H9 (cell line): ENCODE measurements at regions not wholly inside any gene's neighbourhood (a gene's known extent, or its start where the extent isn't known, plus 50 kb on each side); places are given as distances from the start of the nearest gene placed in this dataset.

Source experiments
- DNase-seq: peaks from one replicate; pipeline ENCODE4 v3.0.0-alpha.2; 2017
- H2AFZ ChIP-seq: one replicate; pipeline ENCODE4 v1.6.1; 2013; ENCODE audit warnings: mild to moderate bottlenecking, low read length, control low read depth, moderate library complexity
- H2AK5ac ChIP-seq: 2 replicates; pipeline ENCODE4 v1.6.1; 2013; ENCODE audit warnings: low read length, control low read depth, mixed read lengths; ENCODE audit not compliant: insufficient read length
- H2BK120ac ChIP-seq: one replicate; pipeline ENCODE4 v1.6.1; 2013; ENCODE audit warnings: low read depth, mild to moderate bottlenecking, low read length, control low read depth, inconsistent platforms; ENCODE audit not compliant: poor library complexity, severe bottlenecking
- H2BK12ac ChIP-seq: 2 replicates; pipeline ENCODE4 v1.6.1; 2013; ENCODE audit warnings: low read length, control low read depth, mixed read lengths, low read depth; ENCODE audit not compliant: insufficient read length
- H2BK15ac ChIP-seq: 2 replicates; pipeline ENCODE4 v1.6.1; 2013; ENCODE audit warnings: low read depth, low read length, control low read depth
- H2BK20ac ChIP-seq: one replicate; pipeline ENCODE4 v1.6.1; 2013; ENCODE audit warnings: low read depth, mild to moderate bottlenecking, low read length, control low read depth, inconsistent platforms; ENCODE audit not compliant: poor library complexity, severe bottlenecking
- H2BK5ac ChIP-seq: 2 replicates; pipeline ENCODE4 v1.6.1; 2013; ENCODE audit warnings: low read length, control low read depth, mixed read lengths; ENCODE audit not compliant: insufficient read length
- H3K14ac ChIP-seq: 2 replicates; pipeline ENCODE4 v1.6.1; 2013; ENCODE audit warnings: low read length, control low read depth; ENCODE audit not compliant: insufficient read depth
- H3K18ac ChIP-seq: 2 replicates; pipeline ENCODE4 v1.6.1; 2013; ENCODE audit warnings: low read depth, mild to moderate bottlenecking, mixed read lengths, low read length, control low read depth; ENCODE audit not compliant: insufficient read length
- H3K23ac ChIP-seq: 2 replicates; pipeline ENCODE4 v1.6.1; 2013; ENCODE audit warnings: low read length, control low read depth, mixed read lengths, low read depth; ENCODE audit not compliant: insufficient read length
- H3K23me2 ChIP-seq: 2 replicates; pipeline ENCODE4 v1.6.1; 2013; ENCODE audit warnings: low read depth, mild to moderate bottlenecking, mixed read lengths, low read length, control low read depth; ENCODE audit not compliant: insufficient read length, poor library complexity, severe bottlenecking
- H3K27ac ChIP-seq: 2 replicates; pipeline ENCODE4 v1.5.1; 2013; ENCODE audit warnings: low read length, control low read depth, mixed read lengths, low read depth; ENCODE audit not compliant: insufficient read length
- H3K27me3 ChIP-seq: 2 replicates; pipeline ENCODE4 v1.6.1; 2013; ENCODE audit warnings: low read length, control low read depth, inconsistent platforms; ENCODE audit not compliant: insufficient read depth
- H3K4ac ChIP-seq: 2 replicates; pipeline ENCODE4 v1.6.1; 2013; ENCODE audit warnings: low read depth, mild to moderate bottlenecking, control low read depth, inconsistent platforms, low read length, moderate library complexity
- H3K4me1 ChIP-seq: 2 replicates; pipeline ENCODE4 v1.6.1; 2013; ENCODE audit warnings: low read length, control low read depth, inconsistent platforms; ENCODE audit not compliant: insufficient read depth
- H3K4me2 ChIP-seq: 2 replicates; pipeline ENCODE4 v1.6.1; 2013; ENCODE audit warnings: low read length, control low read depth, mixed read lengths; ENCODE audit not compliant: insufficient read length, insufficient read depth
- H3K56ac ChIP-seq: 2 replicates; pipeline ENCODE4 v1.6.1; 2013; ENCODE audit warnings: low read depth, mild to moderate bottlenecking, mixed read lengths, low read length, control low read depth; ENCODE audit not compliant: insufficient read length
- H3K79me1 ChIP-seq: 2 replicates; pipeline ENCODE4 v1.6.1; 2013; ENCODE audit warnings: low read depth, mild to moderate bottlenecking, moderate library complexity, low read length, control low read depth, inconsistent platforms; ENCODE audit not compliant: insufficient read depth, poor library complexity, severe bottlenecking
- H3K79me2 ChIP-seq: 2 replicates; pipeline ENCODE4 v1.6.1; 2013; ENCODE audit warnings: low read length, control low read depth, inconsistent platforms; ENCODE audit not compliant: insufficient read depth
- H3K9ac ChIP-seq: 2 replicates; pipeline ENCODE4 v1.6.1; 2013; ENCODE audit warnings: low read length, control low read depth, mixed read lengths; ENCODE audit not compliant: insufficient read length; ENCODE audit errors: extremely low read depth
- H3K9me3 ChIP-seq: one replicate; pipeline ENCODE4 v1.6.1; 2013; ENCODE audit warnings: low read depth, low read length, inconsistent platforms; ENCODE audit not compliant: control insufficient read depth
- H3T11ph ChIP-seq: one replicate; pipeline ENCODE4 v1.6.1; 2013; ENCODE audit warnings: mild to moderate bottlenecking, low read length, control low read depth, inconsistent platforms
- H4K20me1 ChIP-seq: one replicate; pipeline ENCODE4 v1.6.1; 2013; ENCODE audit not compliant: control insufficient read depth, insufficient read length, insufficient read depth
- H4K5ac ChIP-seq: 2 replicates; pipeline ENCODE4 v1.6.1; 2013; ENCODE audit warnings: low read depth, mild to moderate bottlenecking, mixed read lengths, low read length, control low read depth; ENCODE audit not compliant: insufficient read length
- H4K8ac ChIP-seq: replicated peaks from 2 replicates; pipeline ENCODE4 v1.6.1; 2013; ENCODE audit warnings: low read length, control low read depth, mixed read lengths, low read depth; ENCODE audit not compliant: insufficient read length
- H4K91ac ChIP-seq: 2 replicates; pipeline ENCODE4 v1.6.1; 2013; ENCODE audit warnings: low read depth, mild to moderate bottlenecking, moderate library complexity, mixed read lengths, low read length, control low read depth; ENCODE audit not compliant: insufficient read length
- H3K27ac Mint-ChIP-seq, 3 experiments: 2 replicates in 2 of 3; 3 replicates in 1 of 3; pipeline ENCODE4 v1.8.0; 2020 to 2021; ENCODE audit warnings: mixed read lengths in 3 of 3, mild to moderate bottlenecking in 1 of 3, moderate library complexity in 1 of 3
- H3K27me3 Mint-ChIP-seq: 2 replicates; pipeline ENCODE4 v1.8.0; 2021; ENCODE audit warnings: low read depth, mild to moderate bottlenecking, moderate library complexity, mixed read lengths
- H3K36me3 Mint-ChIP-seq, 3 experiments: 2 replicates in 2 of 3; 3 replicates in 1 of 3; pipeline ENCODE4 v1.8.0; 2020 to 2021; ENCODE audit warnings: low read depth in 3 of 3, mixed read lengths in 3 of 3; ENCODE audit not compliant: insufficient read depth in 1 of 3
- H3K4me1 Mint-ChIP-seq, 2 experiments: 2 replicates each; pipeline ENCODE4 v1.8.0; 2020; ENCODE audit warnings: mixed read lengths in 2 of 2
- H3K4me3 Mint-ChIP-seq, 2 experiments: 2 replicates in 1 of 2; 3 replicates in 1 of 2; pipeline ENCODE4 v1.8.0; 2020 to 2021; ENCODE audit warnings: mild to moderate bottlenecking in 2 of 2, mixed read lengths in 2 of 2, moderate library complexity in 1 of 2
- H3K9me3 Mint-ChIP-seq, 2 experiments: 2 replicates in 1 of 2; 3 replicates in 1 of 2; pipeline ENCODE4 v1.8.0; 2020; ENCODE audit warnings: mild to moderate bottlenecking in 2 of 2, mixed read lengths in 2 of 2, moderate library complexity in 1 of 2
- CTCF ChIP-seq: fragments of 200-600 bp; sonication (generic); conservative IDR thresholded peaks from 3 replicates; pipeline ENCODE4 v1.8.0; 2021; ENCODE audit warnings: antibody characterized with exemption, mild to moderate bottlenecking
- WGBS: extraction: QIAGEN DNeasy Blood & Tissue Kit; methylation state at CpG from one replicate; pipeline ENCODE4 v1.1.7; 2013; ENCODE audit warnings: missing lambda C conversion rate, low lambda C conversion rate, mixed read lengths; ENCODE audit not compliant: insufficient read length; ENCODE audit errors: extremely low coverage; 5-methylcytosine and 5-hydroxymethylcytosine counted together

- DNase-seq, result no peak
- Mint-ChIP-seq H3K36me3 (no peaks in the 10 kb centered on the region), H3K9me3 (no peaks in the 10 kb centered on the region), H3K27me3 (no peaks in the 10 kb centered on the region), H3K4me1 (peaks cover 5 to 9% of the 10 kb centered on the region in 2 experiments), H3K4me3 (no peak overlapping the region), H3K27ac (no peak overlapping the region)
- no peaks in the 10 kb centered on the region for H4K20me1 ChIP-seq
- no peak overlapping the region for H3K4ac ChIP-seq
- no peaks in the 10 kb centered on the region for H3K27me3 ChIP-seq
- H3T11ph ChIP-seq, result no peak overlapping the region
- H2BK12ac ChIP-seq, result no peak overlapping the region
- H3K9me3 ChIP-seq, result no peaks in the 10 kb centered on the region
- no peak overlapping the region for H2AK5ac ChIP-seq
- no peak overlapping the region for H4K5ac ChIP-seq
- H3K79me1 ChIP-seq, result no peaks in the 10 kb centered on the region
- no peak overlapping the region for H2AFZ ChIP-seq
- no CpG with 5 or more reads among the region's 2 CpGs for WGBS
- no peak overlapping the region for H2BK5ac ChIP-seq
- no peak overlapping the region for H3K4me2 ChIP-seq
- H3K14ac ChIP-seq, result no peak overlapping the region
- H3K79me2 ChIP-seq, result no peaks in the 10 kb centered on the region
- no peak overlapping the region for H2BK120ac ChIP-seq
- no peak overlapping the region for H4K91ac ChIP-seq
- no peak overlapping the region for H3K56ac ChIP-seq
- H4K8ac ChIP-seq, result no peak overlapping the region
- H2BK20ac ChIP-seq, result no peak overlapping the region
- no peak overlapping the region for H3K27ac ChIP-seq
- no peak overlapping the region for H3K23ac ChIP-seq
- TF ChIP-seq CTCF, result no peak
- no peak overlapping the region for H3K9ac ChIP-seq
- H3K18ac ChIP-seq, result no peak overlapping the region
- H3K23me2 ChIP-seq, result no peaks in the 10 kb centered on the region
- H3K4me1 ChIP-seq, result no peaks in the 10 kb centered on the region
- no peak overlapping the region for H2BK15ac ChIP-seq
Measured at GRCh38 chr3:189459231-189459630, 172.0 kb upstream of the TP63 start.
